ENCODE measurements at regions not wholly inside any gene's neighbourhood (a gene's known extent, or its start where the extent isn't known, plus 50 kb on each side); places are given as distances from the start of the nearest gene placed in this dataset.
A peak's percentile ranks its signal among the peaks of the same experiment; 100 is the strongest.

- no peak overlapping the region for H3K4me3 ChIP-seq (ENCODE audit: low read depth, low read length)
- TF ChIP-seq CTCF (IDR thresholded peaks at IDR 0.05; ENCODE audit: insufficient read depth, low read length, missing control alignments), result no peak
- DNase-seq (ENCODE audit: low read depth, low spot score), result peak; percentile 95
- ChIA-PET CTCF (interaction anchor here (0.8 to 2.4 kb wide), 4 partner anchors 14 to 246 kb away, joined by 3 to 6 read pairs (median 4); no protein-coding TSS in a partner anchor), POLR2A (interaction anchor here (0.7 to 1.4 kb wide), 5 partner anchors 71 to 827 kb away, joined by 3 to 8 read pairs (median 3); partner anchors contain the start of gene GAS1)
These were observed 246.9 kb upstream of the GAS1 start for GRCh38 chr9:87193925-87194868.

DNA sequence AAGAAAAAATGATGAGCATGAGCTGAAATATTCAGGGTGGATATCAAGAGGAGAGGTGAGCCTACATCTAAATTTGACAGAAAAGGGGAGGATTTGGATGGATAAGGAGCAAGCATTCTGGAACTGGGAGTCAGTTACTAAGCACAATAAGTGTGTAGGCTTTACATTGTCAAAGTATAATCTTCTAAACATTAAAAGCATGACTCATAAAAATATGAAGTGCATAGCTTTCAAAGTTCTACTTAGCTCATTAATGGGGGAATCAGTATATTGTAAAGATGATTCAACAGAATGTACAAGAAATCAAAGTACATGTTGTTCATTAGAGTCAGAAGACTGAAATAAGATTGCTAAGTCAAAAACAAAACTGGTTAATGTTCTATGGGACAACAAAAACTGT is 248.0 kb upstream of the GAS1 start:
- no peak for DNase-seq (ENCODE audit: low read depth, low spot score)
- POLR2A ChIA-PET, result interaction anchor here (1.4 kb wide), 1 partner anchor 72 kb away, joined by 3 read pairs; no protein-coding TSS in a partner anchor
- no peak for TF ChIP-seq CTCF (IDR thresholded peaks at IDR 0.05; ENCODE audit: insufficient read depth, low read length, missing control alignments)
- no peak overlapping the region for H3K4me3 ChIP-seq (ENCODE audit: low read depth, low read length)
- CTCF ChIA-PET, result interaction anchor here (1.1 to 2.4 kb wide), 2 partner anchors 13 to 247 kb away, joined by 4 to 6 read pairs; no protein-coding TSS in a partner anchor

GRCh38 chr9:87197349-87198130 is 250.2 kb upstream of the GAS1 start:
- CTCF ChIA-PET, result no interaction called here
- no peak overlapping the region for H3K4me3 ChIP-seq (ENCODE audit: low read depth, low read length)
- POLR2A ChIA-PET, result no interaction called here
- no peak for DNase-seq (ENCODE audit: low read depth, low spot score)
- no peak for TF ChIP-seq CTCF (IDR thresholded peaks at IDR 0.05; ENCODE audit: insufficient read depth, low read length, missing control alignments)

- ChIA-PET POLR2A (no interaction called here), CTCF (no interaction called here)
- no peak for TF ChIP-seq CTCF (IDR thresholded peaks at IDR 0.05; ENCODE audit: insufficient read depth, low read length, missing control alignments)
- no peak for DNase-seq (ENCODE audit: low read depth, low spot score)
- H3K4me3 ChIP-seq (ENCODE audit: low read depth, low read length), result no peak overlapping the region
These were observed 251.4 kb upstream of the GAS1 start for GRCh38 chr9:87198716-87199115.

GRCh38 chr9:87199278-87199677 is 252.0 kb upstream of the GAS1 start:
- H3K4me3 ChIP-seq (ENCODE audit: low read depth, low read length), result no peak overlapping the region
- CTCF ChIA-PET, result interaction anchor here (1.2 kb wide), 1 partner anchor 10 kb away, joined by 3 read pairs; no protein-coding TSS in a partner anchor
- TF ChIP-seq CTCF (IDR thresholded peaks at IDR 0.05; ENCODE audit: insufficient read depth, low read length, missing control alignments), result no peak
- no peak for DNase-seq (ENCODE audit: low read depth, low spot score)
- POLR2A ChIA-PET, result no interaction called here

- CTCF ChIA-PET, result interaction anchor here (1.2 kb wide), 1 partner anchor 11 kb away, joined by 3 read pairs; no protein-coding TSS in a partner anchor
These were observed 252.5 kb upstream of the GAS1 start for GRCh38 chr9:87199782-87200181.

More at GRCh38 chr9:87199782-87200181, 252.5 kb upstream of the GAS1 start:
- DNase-seq (ENCODE audit: low read depth, low spot score), result no peak
- no peak overlapping the region for H3K4me3 ChIP-seq (ENCODE audit: low read depth, low read length)
- no peak for TF ChIP-seq CTCF (IDR thresholded peaks at IDR 0.05; ENCODE audit: insufficient read depth, low read length, missing control alignments)
- POLR2A ChIA-PET, result no interaction called here

Data from AG04449 (cell line).